ENCODE measurements at regions not wholly inside any gene's neighbourhood (a gene's known extent, or its start where the extent isn't known, plus 50 kb on each side); places are given as distances from the start of the nearest gene placed in this dataset.

- TF ChIP-seq CTCF (IDR thresholded peaks at IDR 0.05): no peak
- no peak for TF ChIP-seq POLR2A (IDR thresholded peaks at IDR 0.05)
Measured at GRCh38 chr12:77522247-77522646, 308.4 kb upstream of the NAV3 start.

All from thyroid gland (tissue), 4 donors.